RWPE2 (cell line): ENCODE measurements at regions not wholly inside any gene's neighbourhood (a gene's known extent, or its start where the extent isn't known, plus 50 kb on each side); places are given as distances from the start of the nearest gene placed in this dataset.

Experiments used
- ATAC-seq: fragments of 200-7000 bp; cut with Tn5 transposase; 3 replicates; pipeline ENCODE4 v1.9.1; 2021; ENCODE audit warnings: low read depth
- DNase-seq: peaks from one replicate; pipeline ENCODE4 v3.0.0-alpha.2; 2020; ENCODE audit warnings: low spot score
- H3K27ac ChIP-seq: fragments of 450-650 bp; 2 replicates; pipeline ENCODE4 v1.5.1; 2017; ENCODE audit warnings: mild to moderate bottlenecking; ENCODE audit not compliant: poor library complexity, severe bottlenecking
- H3K27me3 ChIP-seq: fragments of 250-450 bp; sonication (Bioruptor Pico); 2 replicates; pipeline ENCODE4 v1.5.1; 2021; ENCODE audit warnings: mild to moderate bottlenecking, moderate library complexity; ENCODE audit not compliant: insufficient read depth, poor library complexity, severe bottlenecking
- H3K36me3 ChIP-seq: fragments of 250-450 bp; sonication (Bioruptor Pico); 2 replicates; pipeline ENCODE4 v1.5.1; 2020; ENCODE audit warnings: low read depth, mild to moderate bottlenecking, moderate library complexity
- H3K4me1 ChIP-seq: fragments of 250-450 bp; sonication (Bioruptor Pico); 2 replicates; pipeline ENCODE4 v1.5.1; 2021; ENCODE audit warnings: mild to moderate bottlenecking, moderate library complexity; ENCODE audit not compliant: insufficient read depth, poor library complexity, severe bottlenecking
- H3K4me3 ChIP-seq: fragments of 250-450 bp; sonication (Bioruptor Pico); 2 replicates; pipeline ENCODE4 v1.5.1; 2021; ENCODE audit warnings: mild to moderate bottlenecking, moderate library complexity; ENCODE audit not compliant: severe bottlenecking
- H3K9me3 ChIP-seq: fragments of 250-450 bp; sonication (Bioruptor Pico); 2 replicates; pipeline ENCODE4 v1.5.1; 2021; ENCODE audit warnings: mild to moderate bottlenecking, moderate library complexity; ENCODE audit not compliant: severe bottlenecking
- CTCF ChIP-seq: fragments of 450-650 bp; IDR thresholded peaks from one replicate; pipeline ENCODE4 v1.5.1; 2017; ENCODE audit warnings: mild to moderate bottlenecking, moderate library complexity; ENCODE audit not compliant: poor library complexity, severe bottlenecking

- H3K36me3 ChIP-seq, result no peaks in the 10 kb centered on the region
- H3K9me3 ChIP-seq, result no peaks in the 10 kb centered on the region
- TF ChIP-seq CTCF, result no peak
- H3K27me3 ChIP-seq, result no peaks in the 10 kb centered on the region
- no peak overlapping the region for H3K4me3 ChIP-seq
- ATAC-seq (no peak), DNase-seq (no peak)
- H3K27ac ChIP-seq, result no peak overlapping the region
- peaks cover 4% of the 10 kb centered on the region for H3K4me1 ChIP-seq
Measured at GRCh38 chr10:31139497-31139896, 107.8 kb upstream of the ZNF438 start.

- no peak overlapping the region for H3K4me3 ChIP-seq
- H3K27me3 ChIP-seq, result no peaks in the 10 kb centered on the region
- no peak overlapping the region for H3K27ac ChIP-seq
- DNase-seq (no peak), ATAC-seq (no peak)
- no peak for TF ChIP-seq CTCF
- no peaks in the 10 kb centered on the region for H3K4me1 ChIP-seq
- H3K9me3 ChIP-seq, result no peaks in the 10 kb centered on the region
- H3K36me3 ChIP-seq, result no peaks in the 10 kb centered on the region
Measured at GRCh38 chr10:31140716-31141115, 109.1 kb upstream of the ZNF438 start.

GRCh38 chr10:31142026-31142425, 110.4 kb upstream of the ZNF438 start:
- ATAC-seq (no peak), DNase-seq (no peak)
- TF ChIP-seq CTCF, result no peak
- Histone ChIP-seq H3K4me3 (no peak overlapping the region), H3K9me3 (no peaks in the 10 kb centered on the region), H3K27me3 (no peaks in the 10 kb centered on the region), H3K4me1 (peaks cover 5% of the 10 kb centered on the region), H3K36me3 (no peaks in the 10 kb centered on the region), H3K27ac (no peak overlapping the region)

GRCh38 chr10:31143331-31143935, 111.8 kb upstream of the ZNF438 start:
- Histone ChIP-seq H3K27ac (no peak overlapping the region), H3K4me3 (no peak overlapping the region), H3K9me3 (no peaks in the 10 kb centered on the region), H3K4me1 (peaks cover 10% of the 10 kb centered on the region), H3K27me3 (no peaks in the 10 kb centered on the region), H3K36me3 (no peaks in the 10 kb centered on the region)
- DNase-seq (no peak), ATAC-seq (no peak)
- TF ChIP-seq CTCF, result no peak

DNA sequence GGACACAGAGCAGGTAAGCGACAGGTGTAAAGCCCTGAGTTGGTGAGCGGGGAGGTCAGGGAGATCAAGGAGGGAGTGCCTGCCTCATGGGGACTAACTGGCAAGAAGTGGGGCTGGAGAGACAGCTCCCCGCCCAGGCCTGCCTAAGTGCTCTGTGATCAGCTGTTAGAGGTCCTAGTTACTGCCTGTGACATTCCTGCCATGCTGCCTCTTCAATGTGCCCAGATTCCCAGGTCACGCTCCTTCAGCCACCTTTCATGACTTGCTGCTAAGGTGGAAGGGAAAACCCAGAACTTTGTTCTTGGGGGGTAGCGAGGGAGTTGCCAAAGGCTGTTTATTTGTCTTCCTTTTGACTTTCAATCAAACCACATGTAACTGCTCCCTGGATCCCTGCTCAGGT, 114.3 kb upstream of the ZNF438 start:
- TF ChIP-seq CTCF, result no peak
- H3K4me3 ChIP-seq, result no peak overlapping the region

More for the DNA sequence above, 114.3 kb upstream of the ZNF438 start:
- no peak overlapping the region for H3K27ac ChIP-seq
- no peaks in the 10 kb centered on the region for H3K27me3 ChIP-seq
- no peaks in the 10 kb centered on the region for H3K9me3 ChIP-seq
- H3K36me3 ChIP-seq, result no peaks in the 10 kb centered on the region
- DNase-seq (no peak), ATAC-seq (no peak)
- peaks cover 10% of the 10 kb centered on the region for H3K4me1 ChIP-seq
